HG03439 (cell line): ENCODE measurements at regions not wholly inside any gene's neighbourhood (a gene's known extent, or its start where the extent isn't known, plus 50 kb on each side); places are given as distances from the start of the nearest gene placed in this dataset.

Experiments
- ATAC-seq: cut with Tn5 transposase; IDR thresholded peaks from one replicate; pipeline ENCODE4 v1.9.1; 2021; ENCODE audit warnings: mild to moderate bottlenecking, moderate library complexity; ENCODE audit not compliant: unreplicated experiment

- no peak for ATAC-seq
Measured at GRCh38 chr13:24042710-24043440, 117.6 kb upstream of the SPATA13 start.

- no peak for ATAC-seq
Measured at GRCh38 chr13:24043590-24044350, 116.8 kb upstream of the SPATA13 start.

GRCh38 chr13:24045597-24045996, 114.9 kb upstream of the SPATA13 start:
- ATAC-seq: no peak

GRCh38 chr13:24050292-24050711, 110.2 kb upstream of the SPATA13 start:
- no peak for ATAC-seq

- ATAC-seq: no peak
Measured at GRCh38 chr13:24050796-24051715, 109.5 kb upstream of the SPATA13 start.

- ATAC-seq: no peak
Measured at GRCh38 chr13:24052547-24053518, 107.7 kb upstream of the SPATA13 start.

- ATAC-seq: peak; percentile 77
Measured at GRCh38 chr13:24053519-24054251, 106.8 kb upstream of the SPATA13 start.

- ATAC-seq: no peak
Measured at GRCh38 chr13:24056616-24057137, 103.8 kb upstream of the SPATA13 start.

GRCh38 chr13:24060993-24061392, 99.5 kb upstream of the SPATA13 start:
- no peak for ATAC-seq

GRCh38 chr13:24063281-24063877, 97.1 kb upstream of the SPATA13 start:
- no peak for ATAC-seq

- no peak for ATAC-seq
Measured at GRCh38 chr13:24064371-24064770, 96.1 kb upstream of the SPATA13 start.

GRCh38 chr13:24065176-24065575, 95.3 kb upstream of the SPATA13 start:
- ATAC-seq: no peak

- no peak for ATAC-seq
Measured at GRCh38 chr13:24066405-24067295, 93.9 kb upstream of the SPATA13 start.

- no peak for ATAC-seq
Measured at GRCh38 chr13:24068472-24068871, 92.0 kb upstream of the SPATA13 start.

- ATAC-seq: no peak
Measured at GRCh38 chr13:24071016-24071415, 89.5 kb upstream of the SPATA13 start.

- no peak for ATAC-seq
Measured at GRCh38 chr13:24071423-24072075, 89.0 kb upstream of the SPATA13 start.

- no peak for ATAC-seq
Measured at GRCh38 chr13:24073657-24074056, 86.9 kb upstream of the SPATA13 start.
